GM19238 (cell line): ENCODE measurements at regions not wholly inside any gene's neighbourhood (a gene's known extent, or its start where the extent isn't known, plus 50 kb on each side); places are given as distances from the start of the nearest gene placed in this dataset.

ENCODE experiments used
- DNase-seq: peaks from one replicate; pipeline ENCODE4 v3.0.0; 2011; ENCODE audit warnings: low spot score; ENCODE audit not compliant: insufficient read length

DNA sequence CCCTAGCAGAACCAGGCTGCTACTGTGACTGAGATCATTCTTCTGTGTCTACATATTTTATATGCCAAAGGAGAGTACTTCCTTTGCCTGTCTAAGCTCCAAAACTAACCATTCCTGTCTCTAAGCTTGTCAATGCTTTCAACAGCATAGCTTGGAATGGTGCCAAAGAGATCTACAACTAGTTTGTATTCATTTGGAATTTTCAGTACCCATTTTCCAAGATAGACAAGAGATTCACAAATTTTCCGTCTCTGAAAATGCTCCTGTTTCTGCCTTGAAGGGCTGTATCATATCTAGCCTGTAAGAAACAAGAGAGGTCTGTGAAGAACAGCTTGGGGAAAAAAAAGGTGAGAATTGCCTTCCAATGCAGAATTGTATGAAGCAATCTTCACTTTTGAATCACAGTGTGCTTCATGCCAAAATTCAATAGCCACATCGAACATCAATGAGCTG lies 334.4 kb upstream of the ACTBL2 start:
- no peak for DNase-seq

DNA sequence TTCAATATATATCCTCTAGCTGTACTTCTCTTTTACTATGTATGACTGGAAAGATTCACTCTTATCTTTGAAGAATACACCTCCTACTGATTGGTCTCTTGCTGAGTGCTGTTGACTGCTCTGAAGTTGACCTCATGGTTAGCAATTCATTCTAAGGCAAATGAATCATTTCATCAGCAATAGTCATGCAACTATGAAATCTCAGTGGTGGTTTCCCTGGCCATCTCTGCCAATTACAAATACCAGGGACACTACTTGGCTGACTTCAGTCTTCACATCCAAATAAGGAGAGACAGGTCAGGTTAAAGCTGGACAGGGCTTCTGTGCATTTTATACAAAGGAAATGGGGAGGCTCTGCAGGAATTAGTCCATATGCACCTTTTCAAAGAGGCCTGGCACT lies 333.5 kb upstream of the ACTBL2 start:
- no peak for DNase-seq

DNA sequence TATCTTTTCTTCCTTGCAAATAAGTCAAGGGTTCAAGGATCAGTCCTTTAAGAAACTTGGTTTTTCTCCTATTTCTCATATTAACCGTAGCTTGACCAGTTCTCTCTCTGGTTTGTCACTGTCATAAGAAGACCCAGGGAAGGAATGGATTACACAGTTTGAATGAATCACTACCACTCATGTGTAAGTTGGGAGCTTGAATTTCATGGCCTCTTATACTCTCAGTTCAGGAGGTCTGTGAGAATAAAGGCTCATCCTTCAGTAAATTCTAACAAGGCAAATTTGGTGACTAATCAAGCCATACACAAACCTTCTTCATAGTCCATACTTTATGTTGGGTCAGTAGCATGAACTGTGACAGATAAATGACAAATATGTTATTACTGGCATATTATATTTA lies 323.1 kb upstream of the ACTBL2 start:
- DNase-seq: no peak

DNA sequence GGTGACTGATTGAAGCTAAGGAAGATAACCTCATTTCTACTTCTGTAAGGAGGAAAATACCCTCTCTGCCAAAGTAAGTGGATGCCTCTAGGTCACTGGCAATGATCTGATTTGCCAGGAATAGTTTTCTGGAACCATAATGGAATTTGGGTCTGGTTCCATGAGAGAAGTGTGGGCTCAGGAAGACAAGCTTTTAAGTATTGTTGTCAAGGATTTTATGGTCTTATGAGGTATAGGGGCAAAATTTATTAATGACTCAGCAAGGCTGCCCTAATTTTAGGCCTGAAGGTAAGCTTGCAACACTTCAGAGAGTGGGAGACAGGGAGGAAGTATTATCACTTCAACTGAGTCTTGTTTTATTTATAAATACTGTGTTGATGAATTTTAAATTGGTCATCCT lies 322.6 kb upstream of the ACTBL2 start:
- no peak for DNase-seq

DNA sequence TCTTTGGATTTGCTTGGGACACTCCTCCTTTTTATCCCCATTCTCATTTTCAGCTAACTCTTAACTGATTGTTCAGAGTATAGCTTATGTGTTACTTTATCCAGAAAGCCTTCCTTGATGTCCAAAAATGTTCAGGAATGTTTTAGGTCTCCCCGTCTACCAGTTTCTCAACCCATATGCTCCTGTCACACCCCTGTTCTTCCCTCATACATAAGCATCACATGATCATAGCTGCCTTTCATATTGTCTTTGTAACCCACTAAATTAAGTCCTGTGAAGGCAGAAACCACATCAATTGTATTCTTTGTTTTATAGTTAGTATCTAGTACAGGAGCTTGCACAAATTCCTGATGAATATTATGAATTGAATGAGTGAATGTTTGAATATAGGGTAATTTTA lies 321.9 kb upstream of the ACTBL2 start:
- no peak for DNase-seq

DNA sequence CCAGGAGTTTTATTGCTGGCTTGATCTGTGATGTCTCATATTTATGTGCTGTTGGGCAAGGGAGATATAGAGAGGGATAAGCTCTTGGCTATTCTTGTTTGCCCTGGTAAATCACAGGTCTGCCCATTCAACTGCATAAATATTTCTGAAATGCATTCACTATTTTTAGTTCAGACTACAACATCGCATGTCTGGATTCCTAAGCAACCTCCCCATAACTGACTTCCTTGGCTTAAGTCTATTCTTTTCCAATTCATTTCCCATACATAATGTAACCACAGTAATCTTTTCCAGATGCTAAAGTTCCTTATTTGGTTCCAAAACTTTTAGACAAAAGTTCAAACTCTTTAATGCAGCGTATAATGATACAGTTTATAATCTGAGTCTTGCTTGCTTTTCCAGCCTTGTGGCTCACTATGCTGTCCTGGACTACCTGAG lies 321.4 kb upstream of the ACTBL2 start:
- DNase-seq: no peak

DNA sequence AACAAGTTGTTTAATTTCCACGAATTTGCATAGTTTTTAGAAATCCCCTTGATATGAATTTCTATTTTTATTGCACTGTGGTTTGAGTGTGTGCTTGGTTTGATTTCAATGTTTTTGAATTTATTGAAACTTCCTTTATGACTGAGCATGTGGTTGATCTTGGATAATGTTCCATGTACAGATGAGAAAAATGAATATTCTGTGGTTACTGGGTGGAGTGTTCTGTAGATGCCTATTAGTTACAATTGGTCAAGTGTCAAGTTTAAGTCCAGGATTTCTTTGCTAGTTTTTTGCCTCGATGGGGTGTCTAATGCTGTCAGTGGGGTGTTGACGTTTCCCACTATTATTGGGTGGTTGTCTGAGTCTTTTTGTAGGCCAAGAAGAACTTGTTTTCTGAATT lies 319.5 kb upstream of the ACTBL2 start:
- DNase-seq: no peak

DNA sequence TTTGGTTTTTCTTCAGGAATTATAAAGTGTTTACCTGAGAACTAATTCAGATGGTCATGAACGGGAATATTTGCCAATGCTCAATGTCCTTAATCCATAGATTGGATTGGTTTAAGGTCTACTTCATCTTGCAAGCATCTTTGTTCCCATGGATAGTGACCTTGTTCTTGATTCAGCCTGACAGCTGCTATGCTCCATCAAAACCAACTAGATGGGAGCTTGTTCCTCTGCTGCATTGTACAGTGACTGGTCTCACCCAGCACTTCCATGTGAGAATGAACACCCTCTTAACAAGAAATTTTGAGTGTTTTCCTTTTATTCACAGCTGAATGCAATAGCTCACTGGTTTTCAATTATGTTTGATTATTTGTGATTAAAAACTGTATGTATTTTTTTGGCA lies 312.6 kb upstream of the ACTBL2 start:
- DNase-seq: no peak

DNA sequence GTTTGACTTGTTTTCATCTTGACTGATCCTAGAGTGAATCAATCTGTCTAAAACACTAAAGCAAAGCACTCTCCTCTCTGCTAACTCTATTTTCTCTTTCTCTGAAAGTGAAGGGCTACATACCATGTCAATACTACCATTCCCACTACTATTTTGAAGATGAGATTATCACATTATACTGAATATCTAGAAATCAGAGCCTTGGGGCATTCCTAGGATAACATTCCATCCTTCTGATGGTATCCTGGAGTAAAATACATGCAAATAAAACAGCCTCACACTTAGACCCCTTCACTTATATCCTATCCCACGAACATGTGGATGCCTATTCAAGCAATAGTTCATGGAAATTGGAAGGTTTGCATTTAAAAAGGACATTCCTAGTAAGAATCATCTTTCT lies 309.3 kb upstream of the ACTBL2 start:
- no peak for DNase-seq

DNA sequence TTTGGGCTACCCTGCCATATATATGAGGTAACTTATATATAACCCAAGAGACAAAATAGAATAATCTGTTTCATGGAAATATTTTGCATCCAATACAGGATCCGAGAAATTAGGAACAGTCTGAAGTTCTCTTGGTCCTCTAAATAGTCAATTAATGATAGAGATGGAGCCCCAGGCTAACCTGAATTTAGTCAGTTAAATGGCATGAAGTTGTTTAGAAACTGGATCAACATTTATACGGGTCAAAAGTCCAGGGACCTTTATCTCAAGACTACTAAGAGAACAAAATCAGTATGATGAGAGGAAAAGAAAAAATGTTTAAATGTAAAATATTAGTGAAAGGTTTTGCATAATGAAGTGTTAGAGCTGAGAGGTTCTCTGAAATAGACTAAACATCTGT lies 303.3 kb upstream of the ACTBL2 start:
- DNase-seq: no peak

DNA sequence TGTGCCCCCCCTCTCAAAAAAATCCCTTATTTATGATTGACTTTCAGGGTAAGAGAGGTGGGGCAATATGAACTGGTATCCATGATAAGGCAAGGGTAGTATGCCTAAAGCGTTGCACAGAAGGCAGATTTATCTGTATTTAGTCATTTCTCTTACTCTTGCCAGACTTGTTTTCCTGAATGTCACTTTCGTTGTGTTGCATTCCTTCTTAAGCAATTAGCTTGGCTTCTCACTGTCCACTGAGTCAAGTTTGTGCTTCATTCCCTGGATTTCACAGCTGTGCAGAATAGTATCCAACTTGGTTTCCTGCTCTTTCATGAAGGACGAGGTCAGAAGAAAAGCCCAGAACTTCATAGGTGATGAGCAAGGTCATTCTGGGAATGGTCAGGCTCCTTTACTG lies 301.5 kb upstream of the ACTBL2 start:
- no peak for DNase-seq

DNA sequence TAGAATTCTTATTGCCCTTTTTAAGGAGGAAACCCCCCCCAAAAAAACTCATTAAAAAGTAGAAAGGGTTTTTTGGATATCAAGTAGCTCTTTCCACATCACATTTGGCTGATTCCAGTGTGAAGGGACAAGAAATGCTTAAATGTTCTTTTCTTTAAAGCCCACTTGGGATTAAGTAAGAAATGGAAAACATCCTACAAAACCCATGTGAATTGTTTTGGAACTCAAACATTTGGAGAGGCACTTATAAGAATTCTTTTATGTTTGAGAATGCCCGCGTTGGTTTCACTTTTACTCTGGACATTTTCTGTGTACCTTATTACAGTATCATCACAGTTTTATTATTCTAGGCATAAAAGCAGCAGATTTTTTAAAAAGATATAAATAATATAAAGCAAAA lies 301.1 kb upstream of the ACTBL2 start:
- no peak for DNase-seq

DNA sequence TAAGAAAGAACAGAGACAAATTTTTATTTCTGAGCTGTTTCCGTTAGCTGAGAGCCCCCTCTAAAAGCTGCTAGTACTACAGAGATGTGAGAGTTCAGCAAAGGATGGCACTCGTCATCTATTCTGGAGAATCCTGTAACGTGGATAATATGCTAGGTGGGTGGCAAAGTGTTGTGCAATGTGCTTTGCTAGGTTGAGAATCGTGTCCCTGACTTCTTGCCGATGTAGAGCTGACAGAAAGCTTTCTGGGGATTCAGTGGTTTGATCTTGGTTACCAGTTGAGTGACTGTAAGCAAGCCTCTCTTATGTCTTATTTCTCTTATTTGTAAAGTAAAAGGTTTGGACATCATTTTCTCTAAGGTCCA lies 298.3 kb upstream of the ACTBL2 start:
- no peak for DNase-seq

DNA sequence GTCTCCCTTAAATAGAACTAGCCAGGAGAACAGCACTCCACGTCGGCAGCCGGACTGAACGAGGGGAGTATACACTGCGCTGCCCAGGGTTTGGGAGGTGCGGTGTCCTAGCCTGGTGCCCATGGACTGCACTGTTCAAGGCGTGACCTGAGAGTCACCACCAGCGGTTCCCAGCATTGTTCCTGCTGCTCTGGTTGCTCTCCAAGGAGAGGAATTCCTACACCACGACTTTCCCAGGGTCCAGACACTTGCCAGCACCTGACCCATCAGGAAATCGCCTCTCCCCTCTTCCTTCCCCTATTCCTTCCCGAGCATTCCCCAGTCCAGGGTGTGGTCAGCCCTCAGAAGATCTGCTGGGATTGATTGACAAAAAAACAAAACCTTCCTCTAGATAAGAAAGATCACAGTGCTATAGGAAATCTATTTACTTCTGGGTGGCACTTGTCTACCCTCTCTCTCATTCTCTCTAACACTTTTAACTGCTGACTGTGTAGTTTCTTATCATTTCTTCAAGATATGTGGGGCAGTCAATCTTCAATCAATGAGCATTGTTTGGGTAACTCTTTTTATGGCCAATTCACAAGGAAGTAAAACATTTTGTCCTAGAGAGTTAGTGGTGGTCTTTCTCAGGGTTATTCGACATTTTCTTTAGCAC lies 297.8 kb upstream of the ACTBL2 start:
- DNase-seq: no peak

DNA sequence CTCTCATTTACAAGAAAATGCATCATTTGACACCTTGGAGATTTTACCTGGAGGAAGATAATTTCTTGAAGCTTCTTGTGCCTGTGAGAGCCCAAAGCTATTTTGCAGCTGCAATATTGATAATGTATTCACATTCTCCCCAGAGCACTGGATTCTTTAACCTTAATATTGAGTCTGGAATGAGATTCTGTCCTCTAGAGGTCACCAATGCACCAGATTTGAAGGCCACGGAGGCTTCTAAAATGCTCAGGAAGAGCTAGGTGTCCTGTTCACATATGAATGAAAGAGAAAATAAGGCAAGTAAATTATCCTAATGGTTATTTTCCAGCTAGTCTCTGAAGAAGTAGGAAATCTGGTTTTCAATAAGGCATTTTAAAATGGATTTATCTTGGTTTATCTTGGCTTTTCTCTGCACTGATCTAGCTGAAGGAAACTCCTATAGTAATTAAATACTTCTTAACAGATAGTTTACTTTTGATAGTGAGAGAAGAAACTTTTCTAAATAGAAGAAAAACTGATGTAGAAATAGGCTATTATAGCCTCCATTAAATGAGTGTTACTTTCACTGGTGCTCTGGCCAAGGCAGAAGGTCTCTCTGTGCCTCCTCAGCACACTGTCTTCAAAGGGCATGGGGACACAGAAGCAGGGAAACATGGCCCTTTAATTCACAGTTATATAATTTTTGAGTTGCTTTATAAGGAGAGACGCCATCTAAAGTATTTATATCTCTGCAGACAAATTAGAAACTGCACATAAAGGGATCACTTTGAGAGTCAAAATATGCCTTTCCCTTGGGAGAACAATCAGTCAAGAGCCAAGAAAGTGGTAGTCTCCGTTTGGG lies 297.0 kb upstream of the ACTBL2 start:
- DNase-seq: peak; percentile 1

DNA sequence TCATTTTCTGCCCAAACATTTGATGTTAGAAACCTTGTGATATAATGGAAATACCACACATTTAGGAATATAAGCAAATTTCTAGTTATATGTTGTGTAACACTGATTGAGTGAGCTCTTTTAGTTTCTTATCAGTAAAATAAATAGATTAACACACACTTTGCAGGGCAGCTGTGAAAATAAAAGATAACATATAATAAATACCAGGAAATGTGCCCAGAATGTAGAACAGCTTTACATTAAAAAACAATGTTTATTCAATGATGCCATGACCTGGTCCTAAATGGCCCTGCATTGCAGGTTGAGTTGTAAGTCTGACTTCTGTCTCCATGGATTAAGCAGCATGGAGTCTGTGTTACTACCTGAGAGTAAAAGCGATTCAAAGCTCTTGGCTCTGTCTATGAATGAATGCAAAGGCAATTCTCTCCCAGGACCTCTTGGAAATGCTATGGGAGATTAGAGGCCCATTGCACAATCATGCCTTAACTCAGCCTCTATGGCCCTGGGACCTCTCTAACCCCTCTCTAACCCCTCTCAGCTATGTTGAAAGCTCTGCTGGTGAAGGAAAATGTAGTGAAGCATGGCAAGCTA lies 296.0 kb upstream of the ACTBL2 start:
- DNase-seq: no peak

DNA sequence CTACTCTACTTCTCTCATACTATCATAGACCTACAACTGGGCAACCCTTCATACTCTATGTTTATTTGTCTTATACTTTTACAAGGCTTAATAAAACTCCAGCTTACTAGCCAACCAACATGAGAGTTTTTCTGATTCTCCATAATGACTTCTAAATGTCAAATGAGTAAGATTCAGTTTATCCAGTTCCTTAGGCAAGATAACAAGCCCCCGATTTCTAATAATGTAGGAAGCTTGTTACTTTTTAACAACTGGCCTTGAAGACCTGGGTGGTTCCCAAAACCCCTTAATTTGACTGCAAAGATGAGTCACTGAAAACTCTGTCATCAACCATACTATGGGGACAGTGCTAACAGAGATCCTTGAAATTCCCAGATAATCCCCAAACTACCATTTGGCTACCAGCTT lies 294.6 kb upstream of the ACTBL2 start:
- no peak for DNase-seq

DNA sequence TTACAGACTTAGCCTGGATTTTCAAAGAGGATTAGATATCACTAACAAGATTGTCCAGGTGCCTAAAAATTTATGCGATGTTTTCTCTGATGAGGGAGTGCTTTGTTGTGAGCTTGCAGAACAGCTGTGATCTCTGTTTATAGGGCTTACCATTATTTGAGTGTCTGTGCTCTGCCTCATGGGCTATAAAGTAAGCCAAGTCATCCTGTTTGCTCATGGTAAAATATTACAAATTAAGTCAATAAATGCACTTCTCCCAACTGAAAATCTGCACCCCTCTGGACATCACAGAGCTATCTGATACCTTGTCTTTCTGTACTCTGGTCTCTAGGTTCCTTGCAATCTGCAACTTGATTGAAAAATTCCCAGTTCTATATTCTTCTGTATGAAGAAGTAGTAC lies 293.4 kb upstream of the ACTBL2 start:
- no peak for DNase-seq

DNA sequence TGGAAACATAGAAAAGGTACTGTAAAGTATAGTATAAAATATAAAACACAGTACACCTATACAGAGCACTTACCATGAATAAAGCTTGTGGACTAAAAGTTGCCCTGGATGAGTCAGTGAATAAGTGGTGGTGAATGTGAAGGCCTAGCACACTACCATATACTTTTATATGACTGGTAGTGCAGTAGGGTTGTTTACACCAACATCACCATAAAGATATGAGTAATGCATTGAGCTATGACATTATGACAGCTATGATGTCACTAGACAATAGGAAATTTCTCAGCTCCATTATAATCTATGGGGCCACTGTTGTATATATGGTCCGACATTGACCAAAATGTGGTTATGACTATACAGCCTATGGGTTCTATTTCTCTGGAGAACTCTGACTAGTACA lies 291.8 kb upstream of the ACTBL2 start:
- DNase-seq: no peak

DNA sequence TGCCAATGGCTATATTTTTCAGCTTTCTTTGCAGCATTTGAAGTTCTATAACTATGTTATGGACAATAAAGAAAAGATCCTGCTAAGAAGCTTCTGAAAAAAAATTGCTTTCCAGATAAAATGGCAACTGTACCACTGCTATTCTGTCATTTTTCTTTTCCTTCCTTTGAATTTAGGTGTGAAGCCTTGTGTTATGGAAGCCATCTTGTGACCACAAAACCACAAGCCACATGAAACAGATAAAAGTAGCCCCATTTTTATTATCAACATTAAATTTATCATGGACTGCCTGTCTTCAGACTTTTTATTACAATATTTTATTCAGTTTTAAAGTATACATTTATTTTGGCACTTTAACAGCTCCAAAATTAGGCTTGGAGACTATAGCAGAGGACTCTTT lies 289.9 kb upstream of the ACTBL2 start:
- DNase-seq: no peak

DNA sequence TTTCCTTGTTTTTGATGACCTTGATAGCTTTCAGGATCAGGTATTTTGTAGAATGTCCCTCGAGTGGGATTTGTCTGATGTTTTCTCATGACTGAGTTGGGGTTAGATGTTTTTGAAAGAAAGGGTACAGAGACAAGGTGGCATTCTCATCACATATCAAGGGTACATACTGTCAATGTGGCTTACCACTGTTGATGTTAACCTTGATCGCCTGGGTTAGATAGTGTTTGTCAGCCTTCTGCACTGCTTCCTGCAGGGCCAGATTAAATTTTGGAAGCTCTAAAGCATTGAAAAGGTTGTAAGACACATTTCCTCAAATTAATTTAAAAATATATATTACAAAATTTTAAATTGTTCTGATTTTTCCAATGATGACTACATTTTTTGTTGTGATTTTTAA lies 287.4 kb upstream of the ACTBL2 start:
- DNase-seq: no peak

DNA sequence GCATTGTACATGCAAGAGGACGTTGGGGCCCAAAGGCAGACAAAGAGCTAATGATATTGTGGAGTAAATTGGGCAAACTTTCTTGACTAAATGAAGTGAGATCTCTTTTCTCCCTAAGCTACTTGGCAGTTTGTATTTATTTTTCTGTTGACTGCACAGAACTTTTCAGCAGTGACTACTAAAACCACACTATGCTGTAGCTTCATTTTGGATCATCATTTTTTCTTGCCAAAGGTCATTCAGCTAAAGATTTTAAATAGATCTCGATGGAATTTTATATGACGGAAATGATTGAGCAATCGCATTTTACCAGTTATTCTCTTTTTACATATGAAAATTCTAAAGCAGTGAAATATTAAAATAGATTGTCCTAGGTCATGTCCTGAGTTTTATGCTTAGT lies 286.1 kb upstream of the ACTBL2 start:
- no peak for DNase-seq
